Fibroblast of pulmonary artery (primary cell): ENCODE measurements at regions not wholly inside any gene's neighbourhood (a gene's known extent, or its start where the extent isn't known, plus 50 kb on each side); places are given as distances from the start of the nearest gene placed in this dataset.

Source experiments
- DNase-seq: peaks from one replicate; pipeline ENCODE4 v3.0.0-alpha.2; 2010; ENCODE audit warnings: low read depth
- H3K4me3 ChIP-seq: replicated peaks from 2 replicates; pipeline ENCODE4 v1.5.1; 2011; ENCODE audit warnings: low read depth, mild to moderate bottlenecking, control low read depth, low read length, moderate library complexity
- CTCF ChIP-seq: IDR thresholded peaks from 2 replicates; pipeline ENCODE4 v1.5.1; 2011; ENCODE audit warnings: mild to moderate bottlenecking, control low read depth, low read length, inconsistent platforms; ENCODE audit errors: missing control alignments

GRCh38 chr3:17845026-17845812 lies 102.8 kb upstream of the TBC1D5 start:
- no peak for TF ChIP-seq CTCF
- H3K4me3 ChIP-seq = no peak overlapping the region
- DNase-seq = peak; percentile 33

GRCh38 chr3:17844236-17844635 lies 101.8 kb upstream of the TBC1D5 start:
- H3K4me3 ChIP-seq = no peak overlapping the region
- DNase-seq = no peak
- TF ChIP-seq CTCF = no peak

- H3K4me3 ChIP-seq = no peak overlapping the region
- DNase-seq = peak; percentile 72
- peak; percentile 99 for TF ChIP-seq CTCF
Measured at GRCh38 chr3:17841190-17841828, 98.9 kb upstream of the TBC1D5 start.

GRCh38 chr3:17840651-17841050 lies 98.2 kb upstream of the TBC1D5 start:
- H3K4me3 ChIP-seq = no peak overlapping the region
- no peak for TF ChIP-seq CTCF
- no peak for DNase-seq

GRCh38 chr3:17840126-17840525 lies 97.7 kb upstream of the TBC1D5 start:
- no peak for DNase-seq
- H3K4me3 ChIP-seq = no peak overlapping the region

GRCh38 chr3:17836919-17837318 lies 94.5 kb upstream of the TBC1D5 start:
- no peak overlapping the region for H3K4me3 ChIP-seq
- TF ChIP-seq CTCF = no peak
- no peak for DNase-seq

More at GRCh38 chr3:17840126-17840525, 97.7 kb upstream of the TBC1D5 start:
- no peak for TF ChIP-seq CTCF
